ENCODE measurements at regions not wholly inside any gene's neighbourhood (a gene's known extent, or its start where the extent isn't known, plus 50 kb on each side); places are given as distances from the start of the nearest gene placed in this dataset.

DNA sequence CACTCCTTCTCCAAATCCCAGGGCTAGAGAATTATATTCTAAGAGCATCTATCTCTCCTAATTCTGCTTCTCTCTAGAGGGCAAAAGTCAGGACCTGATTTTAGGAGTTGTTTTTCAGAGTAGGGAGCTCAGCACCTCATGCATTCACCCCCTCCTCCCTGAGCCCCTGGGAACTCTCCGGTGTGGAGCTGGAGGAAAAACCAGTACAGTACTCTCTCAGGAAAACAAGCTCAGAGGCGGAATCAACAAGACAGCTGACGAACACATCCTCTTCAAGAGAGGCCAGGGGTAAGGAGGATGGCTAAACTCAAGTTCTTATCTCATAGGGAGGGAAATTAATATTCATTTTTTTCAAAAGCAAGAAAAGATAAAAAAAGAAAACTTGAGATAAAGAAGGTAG is 120.1 kb upstream of the CDYL start:
- TF ChIP-seq, protein P1, sequence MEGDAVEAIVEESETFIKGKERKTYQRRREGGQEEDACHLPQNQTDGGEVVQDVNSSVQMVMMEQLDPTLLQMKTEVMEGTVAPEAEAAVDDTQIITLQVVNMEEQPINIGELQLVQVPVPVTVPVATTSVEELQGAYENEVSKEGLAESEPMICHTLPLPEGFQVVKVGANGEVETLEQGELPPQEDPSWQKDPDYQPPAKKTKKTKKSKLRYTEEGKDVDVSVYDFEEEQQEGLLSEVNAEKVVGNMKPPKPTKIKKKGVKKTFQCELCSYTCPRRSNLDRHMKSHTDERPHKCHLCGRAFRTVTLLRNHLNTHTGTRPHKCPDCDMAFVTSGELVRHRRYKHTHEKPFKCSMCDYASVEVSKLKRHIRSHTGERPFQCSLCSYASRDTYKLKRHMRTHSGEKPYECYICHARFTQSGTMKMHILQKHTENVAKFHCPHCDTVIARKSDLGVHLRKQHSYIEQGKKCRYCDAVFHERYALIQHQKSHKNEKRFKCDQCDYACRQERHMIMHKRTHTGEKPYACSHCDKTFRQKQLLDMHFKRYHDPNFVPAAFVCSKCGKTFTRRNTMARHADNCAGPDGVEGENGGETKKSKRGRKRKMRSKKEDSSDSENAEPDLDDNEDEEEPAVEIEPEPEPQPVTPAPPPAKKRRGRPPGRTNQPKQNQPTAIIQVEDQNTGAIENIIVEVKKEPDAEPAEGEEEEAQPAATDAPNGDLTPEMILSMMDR (IDR thresholded peaks at IDR 0.05; ENCODE audit: insufficient read depth, low read depth, low read length, missing control alignments) = no peak
- H3K4me3 ChIP-seq (ENCODE audit: low read length) = no peak overlapping the region
- DNase-seq (ENCODE audit: low read depth) = no peak

DNA sequence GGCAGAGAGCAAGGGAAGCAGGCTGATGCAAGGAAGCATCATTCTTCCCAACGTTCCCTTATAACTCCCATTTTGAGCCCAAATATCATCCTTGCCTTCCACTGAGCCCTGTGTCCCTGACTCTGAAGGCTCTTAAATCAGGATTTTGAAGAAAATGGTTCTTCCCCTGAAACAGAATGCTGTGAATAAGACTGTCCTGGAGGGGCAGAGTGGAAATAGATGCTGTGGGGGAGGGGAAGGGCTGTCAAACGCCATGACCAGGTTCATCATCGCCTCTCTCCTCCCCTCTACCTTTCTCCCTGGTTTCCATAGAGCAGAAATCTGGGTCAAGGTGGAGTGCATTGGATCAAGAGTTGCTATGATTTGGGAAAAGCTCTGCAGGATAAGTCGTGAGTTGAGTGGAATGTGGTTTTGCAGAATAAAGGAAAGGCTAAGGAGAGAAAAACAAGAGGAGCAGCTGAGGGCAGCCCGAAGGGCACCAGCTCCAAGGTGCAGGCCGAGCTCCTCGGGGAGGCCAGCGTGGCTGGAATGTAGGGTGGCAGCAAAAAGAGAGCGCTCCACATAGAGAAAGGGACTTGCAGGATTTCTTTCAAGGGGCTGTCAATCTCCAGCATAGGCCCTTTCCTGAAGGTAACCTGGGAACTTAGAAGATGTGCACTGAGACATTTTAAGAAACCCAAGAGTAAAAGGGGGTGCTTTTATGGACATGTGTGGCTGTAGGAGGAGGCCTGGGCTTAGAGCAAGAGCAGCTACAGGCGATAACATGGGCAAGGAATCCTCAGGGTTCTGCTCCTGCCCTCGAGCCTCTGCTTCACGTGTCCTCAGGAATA is 120.8 kb upstream of the CDYL start:
- TF ChIP-seq, protein P1 (IDR thresholded peaks at IDR 0.05; ENCODE audit: insufficient read depth, low read depth, low read length, missing control alignments) = no peak
- DNase-seq (ENCODE audit: low read depth) = no peak
- H3K4me3 ChIP-seq (ENCODE audit: low read length) = no peak overlapping the region

DNA sequence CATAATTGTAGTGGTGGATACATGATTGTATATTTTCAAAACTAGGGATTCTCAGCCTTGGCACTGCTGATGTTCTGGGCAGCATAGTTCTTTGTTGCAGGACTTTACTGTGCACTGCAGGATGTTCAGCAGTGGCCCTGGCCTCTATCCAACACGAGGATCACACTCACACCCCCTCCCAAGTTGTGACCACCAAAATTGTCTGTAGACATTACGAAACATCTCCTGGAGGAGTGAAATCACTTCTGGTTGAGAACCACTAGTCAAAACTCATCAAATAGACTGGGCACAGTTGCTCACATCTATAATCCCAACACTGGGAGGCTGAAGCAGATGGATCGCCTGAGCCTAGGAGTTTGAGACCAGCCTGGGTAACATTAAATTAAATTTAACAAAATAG is 123.1 kb upstream of the CDYL start:
- no peak for DNase-seq (ENCODE audit: low read depth)
- H3K4me3 ChIP-seq (ENCODE audit: low read length) = no peak overlapping the region
- TF ChIP-seq, protein P1 (IDR thresholded peaks at IDR 0.05; ENCODE audit: insufficient read depth, low read depth, low read length, missing control alignments) = no peak

DNA sequence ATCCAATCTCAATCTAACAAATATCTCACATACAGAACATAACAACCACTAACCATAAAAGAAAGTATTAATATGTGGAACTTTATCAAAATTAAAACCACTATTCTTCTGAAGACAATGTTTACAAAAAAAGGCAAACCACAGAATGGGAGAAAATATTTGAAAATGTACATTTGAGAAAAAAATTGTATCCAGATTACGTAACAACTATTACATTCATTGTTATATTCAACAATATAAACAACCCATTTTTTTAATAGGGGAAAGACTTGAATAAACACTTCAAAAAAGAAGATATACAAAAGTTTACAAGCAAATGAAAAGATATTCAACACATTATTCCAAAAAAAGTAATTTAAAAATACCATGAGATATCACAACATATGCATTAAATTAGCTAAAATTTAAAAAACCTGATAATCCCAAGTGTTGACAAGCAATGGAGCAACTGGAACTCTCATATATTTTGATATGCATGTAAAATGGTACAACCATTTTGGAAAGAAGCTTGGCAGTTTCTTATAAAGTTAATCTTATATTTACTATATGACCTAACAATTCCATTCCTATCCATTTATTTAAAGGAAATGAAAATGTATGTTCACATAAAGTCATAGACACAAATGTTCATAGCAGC is 124.3 kb upstream of the CDYL start:
- H3K4me3 ChIP-seq (ENCODE audit: low read length) = no peak overlapping the region
- no peak for DNase-seq (ENCODE audit: low read depth)
- TF ChIP-seq, protein P1 (IDR thresholded peaks at IDR 0.05; ENCODE audit: insufficient read depth, low read depth, low read length, missing control alignments) = no peak

DNA sequence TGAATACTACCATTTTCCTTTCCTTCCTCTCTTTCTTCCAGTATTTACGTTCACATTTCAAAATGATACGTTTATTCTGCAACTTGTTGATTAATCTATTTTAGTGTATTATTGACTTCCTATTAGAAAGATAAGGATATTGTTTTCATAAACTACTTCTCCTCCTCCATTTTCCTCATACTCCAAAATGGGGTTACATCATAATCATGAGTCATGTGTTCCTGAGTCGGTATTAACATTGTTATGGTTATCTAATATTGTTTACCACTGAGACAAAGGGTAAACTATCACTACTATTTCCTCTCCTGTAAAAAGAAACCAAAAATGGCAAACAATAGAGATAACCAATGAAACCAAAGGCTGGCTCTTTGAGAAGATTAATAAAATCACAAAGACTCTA is 126.5 kb upstream of the CDYL start:
- no peak overlapping the region for H3K4me3 ChIP-seq (ENCODE audit: low read length)
- TF ChIP-seq, protein P1 (IDR thresholded peaks at IDR 0.05; ENCODE audit: insufficient read depth, low read depth, low read length, missing control alignments) = no peak
- peak; percentile 78 for DNase-seq (ENCODE audit: low read depth)

DNA sequence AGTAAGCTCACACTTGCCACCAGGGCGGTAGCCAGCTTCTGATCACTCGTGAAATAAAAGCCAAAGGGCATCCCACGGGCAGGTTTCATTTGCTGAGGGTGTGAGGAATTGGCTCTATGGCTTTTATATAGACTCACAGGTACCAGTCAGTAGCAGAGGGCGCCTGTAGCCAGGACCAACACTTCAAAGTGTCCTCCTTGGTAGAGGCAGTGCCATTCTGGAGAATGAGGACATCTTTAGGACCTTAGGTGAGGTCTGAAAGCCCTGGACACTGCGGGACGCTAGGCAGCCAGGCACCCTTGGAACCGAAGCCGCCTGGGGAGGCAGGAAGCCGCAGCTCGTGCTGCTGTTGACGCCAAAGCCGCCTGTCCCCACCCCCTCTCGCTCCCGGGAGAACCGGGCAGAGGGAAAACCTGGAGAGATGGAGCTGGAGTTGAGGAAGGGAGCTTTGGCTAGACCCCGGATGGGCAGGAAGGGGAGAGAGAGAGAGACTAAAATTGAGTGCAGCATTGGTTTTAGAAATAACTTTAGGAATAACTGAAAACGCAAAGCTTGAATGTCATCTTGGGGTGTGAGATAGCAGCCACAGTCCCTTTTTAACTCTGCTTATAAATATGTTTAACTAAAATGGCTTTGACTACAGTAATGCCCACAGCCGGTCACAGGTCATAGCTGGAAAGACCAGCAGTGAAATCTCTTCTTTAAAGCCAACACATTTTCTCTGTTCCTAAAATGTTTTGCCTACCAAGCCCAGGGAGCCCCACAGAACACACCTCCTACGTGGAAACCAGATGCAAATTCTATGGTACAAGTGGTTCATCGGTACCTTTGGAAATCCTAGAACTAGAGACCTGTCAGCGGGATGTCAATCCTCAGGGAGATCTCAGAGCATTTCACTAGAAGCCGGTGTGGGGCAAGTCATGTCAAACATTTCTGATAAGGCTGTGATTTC is 128.5 kb upstream of the CDYL start:
- peak; percentile 74 for DNase-seq (ENCODE audit: low read depth)
- peak overlapping the region; percentile 17 for H3K4me3 ChIP-seq (ENCODE audit: low read length)
- TF ChIP-seq, protein P1 (IDR thresholded peaks at IDR 0.05; ENCODE audit: insufficient read depth, low read depth, low read length, missing control alignments) = no peak

All from epithelial cell of esophagus (primary cell).